IPS DF 6.9 (cell line): ENCODE measurements at regions not wholly inside any gene's neighbourhood (a gene's known extent, or its start where the extent isn't known, plus 50 kb on each side); places are given as distances from the start of the nearest gene placed in this dataset.
"Not testable (repeated sequence)": the region's sequence is repeated elsewhere in the genome, so short reads cannot be mapped to it uniquely, and the experiment has no call there.

Experiments
- DNase-seq: peaks from one replicate; pipeline ENCODE4 v3.0.0-alpha.2; 2013; ENCODE audit warnings: low read depth, low spot score
- H3K27ac ChIP-seq: one replicate; pipeline ENCODE4 v1.5.1; 2013; ENCODE audit warnings: low read length, control low read depth
- H3K27me3 ChIP-seq: 2 replicates; pipeline ENCODE4 v1.6.1; 2013; ENCODE audit warnings: mild to moderate bottlenecking, low read length; ENCODE audit not compliant: control insufficient read depth, insufficient read depth
- H3K36me3 ChIP-seq: 2 replicates; pipeline ENCODE4 v1.6.1; 2013; ENCODE audit warnings: low read length; ENCODE audit not compliant: control insufficient read depth, insufficient read depth
- H3K4me1 ChIP-seq: 2 replicates; pipeline ENCODE4 v1.6.1; 2013; ENCODE audit warnings: low read length; ENCODE audit not compliant: control insufficient read depth, insufficient read depth
- H3K4me3 ChIP-seq: 2 replicates; pipeline ENCODE4 v1.5.1; 2013; ENCODE audit warnings: mild to moderate bottlenecking, low read length
- H3K9me3 ChIP-seq: 2 replicates; pipeline ENCODE4 v1.6.1; 2013; ENCODE audit warnings: low read length, inconsistent platforms; ENCODE audit not compliant: control insufficient read depth, insufficient read depth
- WGBS: extraction: QIAGEN DNeasy Blood & Tissue Kit; methylation state at CpG from one replicate; pipeline ENCODE4 v1.1.7; 2013; ENCODE audit warnings: mixed read lengths, missing lambda C conversion rate; ENCODE audit not compliant: insufficient read length, insufficient coverage; 5-methylcytosine and 5-hydroxymethylcytosine counted together

- Histone ChIP-seq H3K4me3 (no peak overlapping the region), H3K9me3 (no peaks in the 10 kb centered on the region), H3K36me3 (no peaks in the 10 kb centered on the region), H3K27me3 (no peaks in the 10 kb centered on the region), H3K27ac (no peak overlapping the region), H3K4me1 (no peaks in the 10 kb centered on the region)
- WGBS, result no CpG with 5 or more reads among the region's 1 CpG
- no peak for DNase-seq
Observed at GRCh38 chr2:224241001-224241400, 160.9 kb downstream of the FAM124B start.

GRCh38 chr2:224223851-224224555, 177.9 kb downstream of the FAM124B start:
- Histone ChIP-seq H3K4me1 (0 out of 2 replicates have a peak, but pooled peaks cover 1% of the 10 kb centered on the region), H3K36me3 (no peaks in the 10 kb centered on the region), H3K4me3 (no peak overlapping the region), H3K27me3 (no peaks in the 10 kb centered on the region), H3K27ac (no peak overlapping the region), H3K9me3 (no peaks in the 10 kb centered on the region)
- no peak for DNase-seq
- no CpG with 5 or more reads among the region's 2 CpGs for WGBS

GRCh38 chr2:224222974-224223373, 178.9 kb downstream of the FAM124B start:
- Histone ChIP-seq H3K4me1 (0 out of 2 replicates have a peak, but pooled peaks cover 1% of the 10 kb centered on the region), H3K36me3 (no peaks in the 10 kb centered on the region), H3K9me3 (no peaks in the 10 kb centered on the region), H3K4me3 (no peak overlapping the region), H3K27ac (no peak overlapping the region), H3K27me3 (no peaks in the 10 kb centered on the region)
- WGBS, result no CpG with 5 or more reads among the region's 1 CpG
- DNase-seq, result no peak

- WGBS, result no CpG with 5 or more reads among the region's 4 CpGs
- Histone ChIP-seq H3K27ac (no peak overlapping the region), H3K9me3 (no peaks in the 10 kb centered on the region), H3K4me3 (no peak overlapping the region), H3K27me3 (no peaks in the 10 kb centered on the region), H3K36me3 (no peaks in the 10 kb centered on the region), H3K4me1 (0 out of 2 replicates have a peak, but pooled peaks cover 1% of the 10 kb centered on the region)
- no peak for DNase-seq
Observed at GRCh38 chr2:224222291-224222690, 179.6 kb downstream of the FAM124B start.

GRCh38 chr2:224221455-224221913, 180.4 kb downstream of the FAM124B start:
- no peaks in the 10 kb centered on the region for H3K36me3 ChIP-seq
- no peak overlapping the region for H3K27ac ChIP-seq
- H3K4me1 ChIP-seq, result 0 out of 2 replicates have a peak, but pooled peaks cover 1% of the 10 kb centered on the region
- DNase-seq, result peak; percentile 16
- no peaks in the 10 kb centered on the region for H3K9me3 ChIP-seq
- H3K4me3 ChIP-seq, result no peak overlapping the region
- no CpG with 5 or more reads among the region's 5 CpGs for WGBS
- H3K27me3 ChIP-seq, result no peaks in the 10 kb centered on the region

DNA sequence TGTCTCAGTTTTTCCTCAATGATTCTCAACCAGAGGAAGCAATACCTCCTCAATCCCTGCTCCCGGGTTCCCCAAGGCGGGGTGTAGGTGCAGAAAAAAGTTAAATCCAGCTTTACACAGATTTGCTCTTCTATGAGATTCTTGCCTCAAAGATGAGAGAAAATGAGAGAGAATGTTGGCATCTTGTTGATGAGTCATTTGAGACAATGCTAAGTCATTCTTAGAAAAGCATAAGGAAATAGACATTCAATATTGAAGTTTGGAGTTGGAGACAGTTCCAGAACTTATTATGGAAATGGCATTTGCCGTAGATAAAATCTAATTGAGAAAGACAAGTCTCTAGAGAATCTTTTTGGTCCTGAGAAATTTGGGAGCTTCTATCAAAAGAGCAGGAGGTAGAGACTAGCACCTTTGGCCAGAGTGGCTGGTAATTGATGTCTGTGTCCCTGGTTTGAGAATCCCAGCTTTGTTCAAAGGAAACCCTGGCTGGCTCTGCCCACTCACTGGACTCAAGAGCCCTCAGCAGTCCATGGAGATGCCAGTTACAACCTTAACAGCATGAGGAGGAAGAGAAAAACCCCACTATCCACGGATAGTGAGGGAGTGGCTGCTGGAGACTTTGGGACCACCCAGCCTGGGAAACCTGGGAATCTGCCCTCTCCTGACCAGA, 181.2 kb downstream of the FAM124B start:
- no peaks in the 10 kb centered on the region for H3K36me3 ChIP-seq
- no peaks in the 10 kb centered on the region for H3K9me3 ChIP-seq
- no peaks in the 10 kb centered on the region for H3K27me3 ChIP-seq
- H3K4me1 ChIP-seq, result peaks cover 1% of the 10 kb centered on the region; the same call in 1 of the 2 replicates
- H3K27ac ChIP-seq, result no peak overlapping the region
- H3K4me3 ChIP-seq, result no peak overlapping the region
- no CpG with 5 or more reads among the region's 4 CpGs for WGBS
- DNase-seq, result no peak

- H3K36me3 ChIP-seq, result no peaks in the 10 kb centered on the region
- H3K27ac ChIP-seq, result no peak overlapping the region
- H3K27me3 ChIP-seq, result no peaks in the 10 kb centered on the region
- no peak for DNase-seq
- WGBS, result no CpG with 5 or more reads among the region's 5 CpGs
- no peaks in the 10 kb centered on the region for H3K9me3 ChIP-seq
- peaks cover 1% of the 10 kb centered on the region; the same call in 1 of the 2 replicates for H3K4me1 ChIP-seq
- H3K4me3 ChIP-seq, result no peak overlapping the region
Observed at GRCh38 chr2:224219781-224220180, 180.7 kb upstream of the SERPINE2 start.

DNA sequence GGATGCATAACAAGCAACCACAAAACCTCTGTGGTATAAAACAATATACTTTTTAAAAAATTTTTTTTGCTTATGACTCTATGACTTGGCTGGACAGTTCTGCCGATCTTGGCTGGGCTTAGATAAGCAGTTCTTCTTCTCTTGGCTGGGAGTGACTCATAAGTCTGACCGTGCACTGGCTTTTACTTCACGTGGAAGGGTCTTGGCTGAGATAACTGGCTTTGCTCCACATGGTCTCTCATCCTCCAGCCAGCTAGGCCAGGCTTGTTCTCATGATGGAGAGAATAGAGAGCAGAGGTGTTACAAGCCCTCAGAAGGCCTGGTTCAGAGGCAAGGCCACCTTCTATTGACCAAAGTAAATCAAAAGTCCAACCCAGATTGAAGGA, 178.9 kb upstream of the SERPINE2 start:
- DNase-seq, result no peak
- H3K27me3 ChIP-seq, result no peaks in the 10 kb centered on the region
- no peaks in the 10 kb centered on the region for H3K36me3 ChIP-seq
- no CpG with 5 or more reads among the region's 3 CpGs for WGBS
- peaks cover 1% of the 10 kb centered on the region; the same call in 1 of the 2 replicates for H3K4me1 ChIP-seq
- H3K4me3 ChIP-seq, result no peak overlapping the region
- H3K27ac ChIP-seq, result no peak overlapping the region
- H3K9me3 ChIP-seq, result no peaks in the 10 kb centered on the region

- Histone ChIP-seq H3K27me3 (no peaks in the 10 kb centered on the region), H3K27ac (no peak overlapping the region), H3K9me3 (no peaks in the 10 kb centered on the region), H3K36me3 (no peaks in the 10 kb centered on the region), H3K4me1 (peaks cover 1% of the 10 kb centered on the region; the same call in 1 of the 2 replicates), H3K4me3 (no peak overlapping the region)
- DNase-seq, result no peak
- no CpG with 5 or more reads among the region's 6 CpGs for WGBS
Observed at GRCh38 chr2:224217233-224217961, 178.3 kb upstream of the SERPINE2 start.

GRCh38 chr2:224215611-224216010, 176.5 kb upstream of the SERPINE2 start:
- not testable (repeated sequence) for DNase-seq, H3K4me1 ChIP-seq, H3K36me3 ChIP-seq, H3K9me3 ChIP-seq, H3K27me3 ChIP-seq, H3K4me3 ChIP-seq, H3K27ac ChIP-seq
- WGBS, result no CpG with 5 or more reads among the region's 3 CpGs
